ENCODE measurements at regions not wholly inside any gene's neighbourhood (a gene's known extent, or its start where the extent isn't known, plus 50 kb on each side); places are given as distances from the start of the nearest gene placed in this dataset.

GRCh38 chr2:5991305-5991968 is 299.3 kb downstream of the SOX11 start:
- DNase-seq: no peak

- no peak for DNase-seq
Observed at GRCh38 chr2:5995832-5996231, 303.6 kb downstream of the SOX11 start.

GRCh38 chr2:6008186-6008585 is 316.0 kb downstream of the SOX11 start:
- no peak for DNase-seq

GRCh38 chr2:6008726-6009125 is 316.5 kb downstream of the SOX11 start:
- DNase-seq: no peak

- DNase-seq: no peak
Observed at GRCh38 chr2:6010163-6010562, 318.0 kb downstream of the SOX11 start.

GRCh38 chr2:6011921-6012320 is 319.7 kb downstream of the SOX11 start:
- DNase-seq: no peak

- no peak for DNase-seq
Observed at GRCh38 chr2:6017736-6018286, 325.6 kb downstream of the SOX11 start.

- DNase-seq: no peak
Observed at GRCh38 chr2:6024229-6024628, 332.0 kb downstream of the SOX11 start.

- DNase-seq: no peak
Observed at GRCh38 chr2:6024784-6025183, 332.6 kb downstream of the SOX11 start.

GRCh38 chr2:6025391-6025790 is 333.2 kb downstream of the SOX11 start:
- no peak for DNase-seq

GRCh38 chr2:6027066-6027465 is 334.9 kb downstream of the SOX11 start:
- no peak for DNase-seq

GRCh38 chr2:6031200-6031867 is 339.1 kb downstream of the SOX11 start:
- DNase-seq: no peak

GRCh38 chr2:6036211-6036610 is 344.0 kb downstream of the SOX11 start:
- DNase-seq: no peak

GRCh38 chr2:6043238-6043637 is 351.1 kb downstream of the SOX11 start:
- no peak for DNase-seq

GRCh38 chr2:6052649-6053048 is 360.5 kb downstream of the SOX11 start:
- DNase-seq: no peak

GRCh38 chr2:6053743-6054142 is 361.6 kb downstream of the SOX11 start:
- DNase-seq: no peak

- no peak for DNase-seq
Observed at GRCh38 chr2:6054161-6054671, 362.0 kb downstream of the SOX11 start.

GRCh38 chr2:6060992-6061663 is 368.9 kb downstream of the SOX11 start:
- DNase-seq: no peak

GRCh38 chr2:6064757-6065156 is 372.6 kb downstream of the SOX11 start:
- no peak for DNase-seq

- DNase-seq: no peak
Observed at GRCh38 chr2:6065703-6066102, 373.5 kb downstream of the SOX11 start.

GRCh38 chr2:6067089-6067488 is 374.9 kb downstream of the SOX11 start:
- no peak for DNase-seq

GRCh38 chr2:6067806-6068205 is 375.6 kb downstream of the SOX11 start:
- no peak for DNase-seq

GRCh38 chr2:6068429-6068828 is 376.2 kb downstream of the SOX11 start:
- DNase-seq: no peak

GRCh38 chr2:6069381-6069780 is 377.2 kb downstream of the SOX11 start:
- no peak for DNase-seq
